Activated CD4-positive, alpha-beta T cell treated with anti-CD3 and anti-CD28 coated beads, Interleukin-2, amount 50 U/mL, for 16 hours (primary cell): ENCODE measurements at regions not wholly inside any gene's neighbourhood (a gene's known extent, or its start where the extent isn't known, plus 50 kb on each side); places are given as distances from the start of the nearest gene placed in this dataset.

ENCODE experiments used
- DNase-seq: peaks from one replicate; pipeline ENCODE4 v3.0.0-alpha.2; 2020

DNA sequence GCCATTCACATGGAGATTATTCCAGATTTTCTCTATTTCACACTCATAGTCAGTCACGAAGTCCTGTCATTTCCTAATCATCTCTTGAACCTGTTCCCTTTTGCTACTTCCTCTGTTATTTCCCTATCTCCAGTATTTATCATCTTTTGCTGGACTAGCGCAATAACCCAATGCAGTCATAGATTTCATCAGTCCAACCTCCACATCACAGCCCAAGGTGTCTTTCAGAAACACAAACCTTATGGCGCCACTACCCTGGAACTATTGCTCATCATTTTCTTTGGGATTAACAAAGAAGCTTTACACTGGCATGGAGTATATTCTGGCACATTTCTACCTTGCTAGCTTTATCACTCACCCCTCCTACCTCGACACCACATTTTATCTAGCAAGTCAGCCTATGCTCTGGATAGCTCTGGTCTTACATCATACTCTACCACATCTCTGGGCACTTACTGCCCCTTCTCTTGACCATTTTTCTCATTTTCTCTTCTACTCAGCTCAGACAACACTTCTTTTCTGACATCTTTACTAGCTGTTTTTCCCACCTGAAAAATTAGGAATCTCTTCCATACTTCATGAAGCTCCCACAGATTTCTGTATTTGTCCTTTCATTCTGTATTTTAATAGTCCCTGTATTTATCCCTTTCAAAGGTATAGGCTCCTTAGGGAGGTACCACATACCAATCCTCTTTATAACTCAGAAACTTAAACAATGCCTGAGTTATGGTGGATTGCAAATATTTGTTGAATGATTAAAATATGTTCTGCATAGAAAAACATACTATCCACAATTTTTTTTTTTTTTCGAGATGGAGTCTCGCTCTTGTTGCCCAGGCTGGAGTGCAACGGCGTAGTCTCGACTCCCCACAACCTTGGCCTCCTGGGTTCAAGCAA is 534.7 kb downstream of the KLF12 start:
- no peak for DNase-seq

DNA sequence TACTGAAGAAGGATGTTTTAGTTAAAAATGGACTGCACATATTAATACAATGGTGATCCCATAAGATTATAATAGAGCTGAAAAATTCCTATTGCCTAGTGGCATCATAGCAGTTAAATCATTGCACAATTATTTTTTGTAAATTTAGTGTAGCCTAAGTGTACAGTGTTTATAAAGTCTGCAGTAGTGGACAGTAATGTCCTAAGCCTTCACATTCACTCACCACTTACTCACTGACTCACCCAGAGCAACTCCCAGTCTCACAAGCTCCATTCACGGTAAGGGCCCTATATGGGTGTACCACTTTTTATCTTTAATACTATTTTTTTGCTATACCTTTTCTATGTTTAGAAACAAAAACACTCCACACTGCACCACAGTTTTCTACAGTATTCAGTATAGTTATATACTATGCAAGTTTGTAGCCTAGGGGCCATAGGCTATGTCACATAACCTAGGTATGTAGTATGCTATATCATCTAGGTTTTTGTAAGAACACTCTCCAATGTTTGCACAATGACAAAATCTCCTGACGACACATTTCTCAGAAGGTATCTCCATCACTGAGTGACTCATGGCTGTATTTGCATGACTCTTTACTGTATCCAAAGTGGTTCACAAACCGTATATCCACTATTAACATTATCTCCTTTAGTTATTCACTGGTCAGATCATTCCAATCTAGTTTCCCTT is 536.0 kb downstream of the KLF12 start:
- DNase-seq: no peak

DNA sequence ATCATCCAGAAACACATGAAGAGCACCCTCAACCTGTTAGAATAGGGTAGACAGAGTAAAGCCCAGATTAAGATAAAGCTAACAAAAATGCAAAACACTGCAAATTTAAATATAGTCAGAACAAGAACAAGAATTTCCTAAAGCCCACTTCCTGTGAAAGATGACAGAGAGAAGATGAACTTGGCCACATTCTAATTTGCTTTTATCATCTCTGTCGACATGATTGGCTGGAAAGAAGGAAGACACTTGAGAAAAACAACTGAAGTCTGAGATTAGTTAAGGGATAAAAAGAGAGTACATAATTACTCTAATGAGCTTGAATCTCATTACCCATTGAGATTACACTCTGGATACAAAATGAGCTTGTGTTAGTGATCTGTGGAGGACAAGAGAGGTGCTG is 537.6 kb downstream of the KLF5 start:
- no peak for DNase-seq

DNA sequence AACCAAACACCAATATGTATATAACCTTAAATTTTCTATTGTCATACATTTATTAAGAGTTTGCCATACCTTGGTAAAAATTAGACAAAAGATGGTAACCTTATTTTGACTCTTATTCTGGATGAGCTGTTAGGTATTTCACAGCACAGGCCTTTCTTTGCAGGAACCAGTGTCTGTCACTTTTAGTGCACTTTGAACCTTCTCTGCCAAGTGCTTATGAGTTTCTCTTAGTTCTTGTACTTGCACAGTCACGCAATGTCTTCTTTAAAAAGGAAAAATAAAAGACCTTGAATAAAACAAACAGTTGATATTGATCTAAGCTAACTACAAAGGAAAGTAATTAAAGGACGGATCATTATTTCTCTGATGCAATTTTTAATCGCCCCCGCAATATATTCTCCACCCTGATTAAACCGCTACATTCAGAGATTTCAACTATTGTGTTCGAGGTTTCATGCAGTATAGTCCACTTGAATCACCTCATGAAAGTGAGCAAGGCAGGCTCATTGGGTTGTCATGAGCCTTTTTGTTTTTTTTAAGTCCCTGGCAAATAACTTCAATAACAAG is 534.5 kb downstream of the KLF5 start:
- DNase-seq: no peak

DNA sequence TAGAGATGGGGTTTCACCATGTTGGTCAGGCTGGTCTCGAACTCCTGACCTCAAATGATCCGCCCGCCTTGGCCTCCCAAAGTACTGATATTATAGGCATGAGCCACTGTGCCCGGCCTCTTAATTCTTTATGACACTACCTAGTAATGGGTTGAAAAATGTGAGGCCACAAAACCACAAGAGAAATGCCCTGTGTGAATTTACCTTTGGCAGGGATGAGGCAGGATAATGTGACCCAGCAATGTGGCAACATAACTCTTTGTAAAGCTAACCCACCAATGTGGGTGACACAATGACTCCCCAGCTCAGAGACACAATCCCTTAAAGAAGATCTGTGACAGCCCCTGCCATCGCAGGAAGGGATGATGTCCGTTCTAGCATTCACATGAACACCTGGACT is 533.1 kb downstream of the KLF5 start:
- DNase-seq: no peak

DNA sequence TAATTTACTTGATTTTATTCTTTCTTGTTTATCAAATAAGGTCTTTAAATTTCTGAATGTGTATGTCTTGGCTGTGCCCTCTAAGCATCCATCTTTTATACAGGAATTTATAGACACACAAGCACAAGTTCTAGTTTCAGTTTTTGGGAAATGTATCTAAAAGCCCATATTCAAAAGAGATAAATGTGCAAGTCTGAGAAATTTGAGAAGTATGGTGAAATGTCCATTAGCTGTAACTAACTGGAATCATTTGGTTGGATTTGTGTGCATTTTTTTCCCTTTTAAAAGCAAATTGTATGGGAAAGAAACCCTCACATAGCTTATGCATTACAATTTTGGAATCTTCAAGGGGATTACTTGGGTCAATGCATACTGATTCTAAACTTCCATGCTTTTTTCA is 532.0 kb downstream of the KLF5 start:
- no peak for DNase-seq

DNA sequence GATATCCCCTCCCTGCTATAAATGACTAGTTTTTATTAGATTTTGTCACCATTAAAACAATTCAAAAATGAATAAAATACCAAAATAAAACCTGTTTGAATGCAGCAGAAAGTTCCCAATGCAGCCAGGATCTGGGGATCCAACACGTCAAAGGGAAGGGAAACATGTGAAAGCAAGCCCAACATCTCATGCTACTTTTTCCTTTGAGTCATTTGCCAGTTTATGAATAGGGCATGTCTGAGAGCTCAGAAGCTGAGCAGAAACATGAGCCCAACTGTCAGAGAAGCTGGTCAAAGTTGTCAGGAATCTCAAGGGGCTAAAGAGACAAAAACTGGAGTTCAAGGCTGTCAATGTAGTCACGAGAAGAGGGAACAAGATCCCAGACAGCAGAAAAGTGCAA is 526.4 kb downstream of the KLF5 start:
- no peak for DNase-seq

DNA sequence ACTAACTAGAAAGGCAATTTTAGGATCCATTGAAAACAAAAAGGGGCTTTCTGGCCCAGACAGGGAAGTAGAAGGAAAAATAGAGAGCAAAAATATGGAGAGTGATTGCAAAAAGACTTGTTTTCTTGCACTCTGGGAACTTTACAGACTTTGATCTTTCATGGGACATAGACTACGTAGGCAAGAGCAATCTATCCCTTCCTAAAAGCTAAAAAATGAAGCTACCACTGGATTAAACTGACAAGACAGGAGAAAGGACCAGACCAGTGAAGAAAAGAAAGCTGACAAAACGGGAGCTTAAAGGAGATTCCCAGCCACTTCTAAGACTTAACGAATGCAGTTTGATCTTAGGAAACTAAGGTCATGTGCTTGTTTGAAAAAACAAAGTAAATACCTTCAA is 524.5 kb downstream of the KLF5 start:
- DNase-seq: no peak

DNA sequence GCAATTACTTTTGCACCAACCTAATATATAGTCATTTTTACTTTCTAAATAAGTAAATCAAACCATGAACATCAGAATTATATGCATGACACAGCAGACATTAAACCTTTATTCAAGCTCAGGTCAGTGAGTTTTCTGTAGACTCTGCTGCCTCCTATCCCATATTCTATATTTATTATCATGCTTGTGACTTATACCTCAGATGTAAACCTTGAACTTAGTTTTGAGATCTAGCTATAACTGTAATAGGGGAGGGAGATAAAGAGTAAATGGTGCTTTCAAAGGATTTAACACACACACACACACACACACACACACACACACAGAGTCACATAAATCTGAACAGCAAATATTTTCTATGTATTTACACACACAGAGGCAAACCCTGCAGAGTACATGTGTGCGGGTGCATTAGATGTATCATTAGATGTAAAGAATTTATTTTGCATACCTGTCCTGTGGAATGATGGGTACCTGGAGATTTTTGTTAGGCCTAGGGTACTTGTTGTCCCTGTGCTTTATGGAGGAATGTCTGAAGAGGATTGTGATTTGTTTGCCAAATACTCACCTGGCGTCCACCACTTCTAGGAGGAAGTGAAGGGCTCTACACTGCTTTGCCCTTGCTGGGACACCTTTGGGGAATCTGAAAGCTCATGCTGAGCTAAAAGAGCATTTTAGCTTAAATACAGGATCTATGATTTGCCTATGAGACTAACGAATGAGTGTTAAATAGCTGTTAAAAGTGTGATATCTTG is 521.9 kb downstream of the KLF5 start:
- DNase-seq: no peak

DNA sequence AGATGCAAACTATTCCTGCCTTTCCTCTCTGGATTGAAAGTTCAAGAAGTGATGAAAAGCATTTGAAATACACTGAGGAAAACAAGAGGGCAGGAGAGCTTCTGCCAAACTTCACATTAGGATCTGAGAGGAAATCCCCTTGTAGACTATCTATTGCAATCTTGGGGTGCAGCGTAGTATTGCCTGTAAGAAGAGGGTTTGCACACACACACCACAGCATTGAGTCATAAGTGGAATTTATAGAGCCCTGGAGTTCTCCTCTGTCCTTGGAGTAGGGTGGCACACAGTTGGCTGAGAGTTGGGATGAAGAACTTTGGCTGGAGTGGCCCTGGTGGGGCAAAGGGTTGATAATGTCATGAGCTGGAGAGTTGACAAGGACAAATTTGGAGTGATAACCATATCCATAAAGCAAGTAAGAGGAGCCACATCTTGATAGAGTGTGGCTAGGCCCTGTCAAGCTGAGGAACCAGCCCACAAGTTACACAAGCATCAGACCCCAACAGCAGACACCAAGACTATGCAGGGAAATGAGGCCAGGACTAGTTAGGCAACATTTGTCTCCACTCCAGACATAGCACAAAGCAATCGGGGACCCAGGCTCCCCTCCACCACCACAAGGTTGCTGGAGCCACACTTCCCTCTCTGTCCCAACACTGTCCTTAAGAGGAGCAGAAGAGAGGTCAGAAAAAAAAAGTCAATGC is 520.9 kb downstream of the KLF5 start:
- DNase-seq: no peak

DNA sequence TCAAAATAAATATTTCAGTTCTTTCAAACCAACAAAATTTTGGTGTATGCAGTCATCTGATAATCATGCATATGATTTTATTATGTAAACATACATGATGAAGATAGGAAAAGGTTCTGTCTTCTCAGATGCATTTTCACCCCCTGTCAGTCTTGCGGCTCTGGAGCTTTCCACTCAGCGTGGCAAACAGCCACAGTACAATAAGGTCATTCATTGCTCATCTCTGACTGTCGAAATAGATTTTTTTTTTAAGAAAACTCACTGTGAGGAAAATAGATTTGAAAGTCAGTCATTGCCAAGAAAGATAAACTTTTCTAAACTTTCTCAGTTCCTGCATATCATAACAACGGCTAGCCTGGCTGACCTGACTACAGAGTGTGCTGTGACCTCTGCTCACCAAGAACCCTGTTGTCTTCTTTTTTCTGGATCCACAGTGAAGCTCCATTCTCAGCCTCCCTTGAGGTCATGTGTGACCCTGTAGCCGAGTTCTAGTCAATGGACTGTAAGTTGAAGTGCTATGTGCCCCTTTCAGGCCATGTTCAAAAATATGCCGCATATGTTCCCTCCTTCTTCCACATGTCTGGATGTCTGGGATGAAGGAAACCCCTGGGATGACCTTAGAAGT is 519.6 kb downstream of the KLF5 start:
- DNase-seq: no peak

DNA sequence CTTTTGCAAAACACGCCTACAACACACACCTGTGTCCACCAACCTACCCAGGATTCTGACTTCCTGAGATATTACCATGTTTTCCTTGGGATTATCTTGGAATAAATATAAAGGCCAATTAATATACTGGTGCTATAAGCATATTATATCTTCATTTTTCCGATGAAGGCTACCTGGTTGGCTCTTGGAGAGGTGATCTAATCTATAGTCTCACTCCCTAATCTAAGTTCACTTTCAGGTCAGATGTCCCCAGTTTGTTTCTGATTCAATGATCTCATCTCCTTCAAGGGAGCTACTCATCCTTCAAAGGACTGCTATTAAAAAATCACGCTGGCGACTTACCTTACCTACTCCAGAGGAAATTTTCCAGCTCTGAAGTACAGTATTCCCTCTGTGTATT is 517.5 kb downstream of the KLF5 start:
- no peak for DNase-seq

DNA sequence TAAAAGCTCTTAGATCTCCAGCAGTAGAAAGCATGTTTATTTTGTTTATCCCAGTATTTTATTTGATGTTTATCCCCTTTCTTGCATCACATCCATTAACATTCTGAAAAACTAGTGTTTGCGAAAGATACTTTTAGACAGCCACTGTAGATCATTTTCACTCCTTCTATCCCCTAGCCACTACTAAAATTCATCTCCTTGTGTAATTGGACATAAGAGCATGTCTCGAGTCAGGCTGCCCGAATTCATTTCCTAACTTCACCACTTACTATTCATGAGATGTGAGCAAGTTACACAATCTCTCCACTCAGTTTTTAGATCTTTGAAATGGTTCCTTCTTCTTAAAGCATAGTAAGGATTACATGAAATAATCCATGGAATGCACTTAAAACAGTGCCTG is 514.0 kb downstream of the KLF5 start:
- no peak for DNase-seq

DNA sequence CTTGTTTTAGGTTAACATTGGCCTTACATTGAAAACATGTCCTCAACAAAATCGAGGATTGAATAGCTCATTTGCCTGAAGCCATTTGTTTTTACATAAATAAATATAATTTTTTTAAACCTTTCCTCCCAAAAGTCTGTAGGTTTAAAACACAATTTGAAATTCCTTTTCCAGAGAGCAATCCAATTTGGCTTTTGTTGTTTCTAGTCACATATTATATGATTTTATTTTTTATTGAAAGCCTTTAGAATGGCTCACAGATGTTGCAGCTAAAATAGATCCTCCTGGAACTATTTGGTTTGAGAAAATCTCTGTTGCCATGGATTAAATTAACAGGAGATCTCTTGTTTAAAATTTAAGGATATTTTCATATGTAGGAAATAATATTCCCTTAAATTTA is 512.6 kb downstream of the KLF5 start:
- no peak for DNase-seq

DNA sequence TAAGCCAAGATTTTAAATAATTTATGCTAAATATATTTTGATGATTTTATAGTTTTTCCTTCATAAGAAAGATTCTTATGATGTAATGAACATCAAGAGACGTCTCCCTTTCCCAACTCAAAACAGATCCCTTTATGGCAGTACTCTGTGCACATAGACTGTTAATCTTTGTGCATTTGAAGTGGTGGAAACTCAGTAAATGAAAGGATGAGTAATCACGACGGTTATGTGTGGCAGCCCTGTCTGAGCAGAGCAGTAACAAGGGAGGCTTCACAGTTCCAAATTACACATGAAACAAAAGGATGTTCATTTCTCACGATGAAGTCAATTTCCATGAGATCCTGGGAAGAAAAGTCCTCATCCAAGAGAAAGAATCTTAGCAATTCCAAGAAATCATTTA is 498.1 kb downstream of the KLF5 start:
- DNase-seq: peak; percentile 5

DNA sequence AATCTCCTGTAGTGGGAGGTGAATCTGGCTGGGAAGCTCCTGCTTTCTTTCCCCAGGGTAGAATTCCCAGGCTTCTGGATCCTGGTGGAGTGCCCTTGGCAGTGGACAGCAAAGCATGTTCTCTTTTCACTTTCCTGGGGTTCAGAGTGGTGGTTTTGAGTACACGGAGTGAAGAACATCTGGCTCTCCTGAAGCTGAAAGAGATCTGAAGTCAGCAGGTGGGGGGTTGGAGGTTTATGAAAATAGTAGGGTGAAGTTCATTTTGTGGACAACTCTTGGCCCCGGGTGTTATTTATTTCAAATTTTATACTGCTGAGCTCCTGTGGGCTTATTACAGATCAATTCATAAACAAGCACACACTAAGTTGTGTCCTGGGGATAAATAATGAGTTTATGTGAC is 497.3 kb downstream of the KLF5 start:
- DNase-seq: no peak

DNA sequence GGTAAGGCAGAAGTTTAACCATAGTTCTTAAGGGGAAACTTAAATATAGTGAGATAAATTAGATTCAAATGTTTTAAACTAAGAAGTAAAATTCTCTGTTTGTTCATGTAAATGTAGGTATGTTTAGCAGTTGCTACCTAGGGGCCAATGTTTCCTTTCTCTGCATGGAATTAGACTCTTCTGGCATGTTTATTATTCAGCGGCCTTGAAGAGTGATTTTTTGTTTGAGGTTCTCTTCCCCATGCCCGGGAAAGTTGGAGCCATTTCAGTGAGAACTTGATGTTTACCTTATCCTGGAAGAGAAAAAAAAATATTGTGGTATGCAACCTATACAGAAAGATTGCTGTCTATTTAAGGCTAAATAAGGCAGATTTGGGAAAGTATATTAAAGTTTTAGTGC is 492.9 kb downstream of the KLF5 start:
- DNase-seq: no peak

DNA sequence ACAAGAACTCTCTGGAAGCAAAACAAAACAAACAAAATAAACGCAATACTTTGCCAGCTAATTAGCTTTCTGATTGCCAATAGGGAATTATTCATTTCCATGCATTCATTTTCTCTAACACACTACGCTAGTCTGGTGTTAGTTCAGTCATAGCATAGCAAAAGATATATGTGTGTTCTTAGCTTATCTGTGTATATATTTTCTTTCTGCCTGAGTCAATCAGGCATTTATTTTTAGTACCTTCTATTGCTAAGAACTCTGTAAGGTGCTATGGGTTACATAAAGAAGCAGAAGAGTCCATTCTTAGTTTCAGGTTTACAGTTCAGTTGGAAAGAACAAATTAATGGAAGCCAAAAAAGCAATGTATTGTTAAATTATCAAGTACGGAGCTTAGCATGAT is 490.9 kb downstream of the KLF5 start:
- DNase-seq: no peak

DNA sequence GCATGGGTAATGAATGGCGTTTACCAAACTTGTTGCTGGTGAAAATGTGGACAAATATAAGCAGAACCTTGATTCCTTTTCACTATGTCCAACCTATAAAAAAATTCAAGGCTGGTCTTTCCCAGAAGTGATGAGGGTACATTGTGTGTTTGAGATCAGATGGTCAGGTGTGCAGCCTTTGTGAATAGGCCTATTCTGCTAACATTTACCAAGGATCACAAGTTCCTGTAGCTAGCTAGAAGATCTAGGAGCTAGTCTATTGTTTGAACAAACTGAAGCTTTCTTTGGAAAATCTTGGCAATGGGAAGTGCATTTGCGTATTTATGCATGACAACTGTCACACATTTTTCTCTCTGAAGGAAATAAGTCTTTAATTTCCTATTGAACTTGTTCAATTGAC is 489.6 kb downstream of the KLF5 start:
- no peak for DNase-seq

DNA sequence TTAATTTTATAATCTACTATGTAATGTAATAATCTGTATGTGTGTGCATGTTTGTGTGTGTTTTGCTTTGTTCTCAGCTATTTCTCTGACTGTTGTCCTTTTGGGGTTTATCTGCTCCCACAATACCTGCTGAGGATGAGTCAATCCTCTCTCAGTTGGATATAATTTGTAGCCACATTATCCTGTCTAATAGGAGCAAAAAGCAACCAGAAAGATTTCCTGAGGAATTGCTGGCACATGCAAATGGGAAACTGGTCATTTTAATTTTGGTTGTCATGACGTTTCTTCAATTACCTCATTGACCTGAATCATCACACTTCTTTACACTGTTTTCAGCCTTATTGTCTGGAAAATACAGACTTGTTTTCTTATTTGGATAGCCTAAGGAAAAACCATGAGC is 488.4 kb downstream of the KLF5 start:
- no peak for DNase-seq

DNA sequence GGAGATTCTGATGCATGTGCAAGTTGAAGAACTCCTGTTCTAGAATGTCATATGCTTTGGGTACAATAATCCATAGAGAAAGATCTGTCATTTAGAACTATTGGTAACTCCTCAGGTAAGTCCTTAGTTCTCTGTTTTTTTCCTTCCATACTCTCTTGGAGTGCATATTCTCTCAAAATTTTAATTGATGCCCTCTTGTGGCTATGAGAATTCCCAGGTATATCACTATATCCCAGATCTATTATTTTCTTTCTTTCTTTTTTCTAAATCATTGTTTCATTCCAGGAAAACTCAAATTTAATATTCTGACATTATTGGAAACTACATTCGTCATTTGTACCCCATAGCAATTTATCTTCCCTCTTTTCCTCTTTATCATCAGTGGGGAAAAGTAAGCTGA is 485.4 kb downstream of the KLF5 start:
- DNase-seq: no peak

DNA sequence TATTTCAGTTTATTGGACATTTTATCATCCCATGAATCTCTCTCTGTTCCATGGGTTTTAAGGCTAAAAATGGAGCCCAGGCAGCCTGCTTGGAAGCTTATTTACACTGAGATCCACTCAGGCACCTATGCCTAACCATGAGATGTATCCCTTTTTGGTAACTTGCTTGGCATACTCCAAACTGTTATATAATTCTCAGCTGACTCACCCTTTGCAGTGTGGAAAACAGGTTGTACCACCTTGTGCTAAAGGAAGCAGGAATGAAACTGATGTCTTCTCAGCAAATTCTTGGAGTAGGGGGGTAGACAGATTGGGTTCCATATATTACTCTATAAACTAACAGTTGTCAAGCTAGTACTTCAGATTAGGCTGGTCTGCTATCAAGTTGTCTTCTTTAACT is 483.6 kb downstream of the KLF5 start:
- DNase-seq: no peak
